ENCODE measurements at regions not wholly inside any gene's neighbourhood (a gene's known extent, or its start where the extent isn't known, plus 50 kb on each side); places are given as distances from the start of the nearest gene placed in this dataset.
A peak's percentile ranks its signal among the peaks of the same experiment; 100 is the strongest.
"Not testable (repeated sequence)": the region's sequence is repeated elsewhere in the genome, so short reads cannot be mapped to it uniquely, and the experiment has no call there.

- not testable (repeated sequence) for H2BK12ac ChIP-seq (ENCODE audit: low read length); H3K9me3 ChIP-seq (replicated peaks in 1 of 2; ENCODE audit: control insufficient read depth in 2 of 2, insufficient read depth in 1 of 2, low read depth in 1 of 2, low read length in 2 of 2); H3K9ac ChIP-seq (ENCODE audit: low read depth, low read length, poor library complexity); H3K18ac ChIP-seq (ENCODE audit: low read length); H2AK5ac ChIP-seq (ENCODE audit: low read depth, low read length); H2BK5ac ChIP-seq (ENCODE audit: low read length); H2BK120ac ChIP-seq (ENCODE audit: low read depth, low read length); H3K36me3 ChIP-seq (replicated peaks in 1 of 2; ENCODE audit: control insufficient read depth in 2 of 2, insufficient read depth in 2 of 2, low read length in 2 of 2); H3K14ac ChIP-seq (ENCODE audit: low read length); H3K23ac ChIP-seq (ENCODE audit: low read depth, low read length, poor library complexity); H2BK15ac ChIP-seq (ENCODE audit: low read length); H3K79me1 ChIP-seq (ENCODE audit: low read depth, low read length); H3K27ac ChIP-seq (replicated peaks; ENCODE audit: low read length); H3K4me2 ChIP-seq (ENCODE audit: insufficient read depth, low read length, poor library complexity, severe bottlenecking); H3K4ac ChIP-seq (ENCODE audit: low read length); H4K91ac ChIP-seq (ENCODE audit: low read depth, low read length, poor library complexity); H2AFZ ChIP-seq (ENCODE audit: low read length); H4K8ac ChIP-seq (ENCODE audit: low read depth, low read length); H3K4me3 ChIP-seq (ENCODE audit: low read length in 2 of 2); H3K4me1 ChIP-seq (ENCODE audit: control insufficient read depth in 2 of 2, insufficient read depth in 1 of 2, low read depth in 1 of 2, low read length in 2 of 2); DNase-seq (ENCODE audit: low spot score)
- WGBS, 2 donors (ENCODE audit: extremely low coverage in 2 of 2, insufficient read length in 2 of 2, insufficient replicate concordance in 1 of 2), result no CpG with 5 or more reads among the region's 12 CpGs
- H3K27me3 ChIP-seq (ENCODE audit: control insufficient read depth in 3 of 3, insufficient read depth in 3 of 3, low read depth in 1 of 3, low read length in 3 of 3), result peaks cover 0 to 30% (median 0%) of the 10 kb centered on the region in 3 experiments
Measured at GRCh38 chr17:77562361-77562760, 396.1 kb upstream of the TNRC6C start.

GRCh38 chr17:77563439-77564102 is 394.9 kb upstream of the TNRC6C start:
- peaks cover 0 to 25% (median 0%) of the 10 kb centered on the region in 3 experiments for H3K27me3 ChIP-seq (ENCODE audit: control insufficient read depth in 3 of 3, insufficient read depth in 3 of 3, low read depth in 1 of 3, low read length in 3 of 3)

GRCh38 chr17:77564278-77564920 is 394.1 kb upstream of the TNRC6C start:
- Histone ChIP-seq H3K4me2 (ENCODE audit: insufficient read depth, low read length, poor library complexity, severe bottlenecking) (no peak overlapping the region), H3K14ac (ENCODE audit: low read length) (no peak overlapping the region), H2AFZ (ENCODE audit: low read length) (no peak overlapping the region), H3K9me3 (replicated peaks in 1 of 2; ENCODE audit: control insufficient read depth in 2 of 2, insufficient read depth in 1 of 2, low read depth in 1 of 2, low read length in 2 of 2) (peaks cover 0 to 2% of the 10 kb centered on the region in 2 donors), H3K36me3 (replicated peaks in 1 of 2; ENCODE audit: control insufficient read depth in 2 of 2, insufficient read depth in 2 of 2, low read length in 2 of 2) (peaks cover 0 to 4% of the 10 kb centered on the region in 2 donors), H3K27ac (replicated peaks; ENCODE audit: low read length) (no peak overlapping the region), H2AK5ac (ENCODE audit: low read depth, low read length) (peak overlapping the region; percentile 80), H3K27me3 (ENCODE audit: control insufficient read depth in 3 of 3, insufficient read depth in 3 of 3, low read depth in 1 of 3, low read length in 3 of 3) (peaks cover 0 to 18% (median 0%) of the 10 kb centered on the region in 3 experiments), H2BK5ac (ENCODE audit: low read length) (no peak overlapping the region), H3K9ac (ENCODE audit: low read depth, low read length, poor library complexity) (no peak overlapping the region), H3K23ac (ENCODE audit: low read depth, low read length, poor library complexity) (peak overlapping the region; percentile 21), H2BK12ac (ENCODE audit: low read length) (no peak overlapping the region), H4K91ac (ENCODE audit: low read depth, low read length, poor library complexity) (no peak overlapping the region), H2BK120ac (ENCODE audit: low read depth, low read length) (peak overlapping the region; percentile 75), H3K79me1 (ENCODE audit: low read depth, low read length) (no peaks in the 10 kb centered on the region), H3K18ac (ENCODE audit: low read length) (peak overlapping the region; percentile 53), H3K4me1 (ENCODE audit: control insufficient read depth in 2 of 2, insufficient read depth in 1 of 2, low read depth in 1 of 2, low read length in 2 of 2) (no peaks in the 10 kb centered on the region), H3K4ac (ENCODE audit: low read length) (no peak overlapping the region), H3K4me3 (ENCODE audit: low read length in 2 of 2) (no peak overlapping the region), H4K8ac (ENCODE audit: low read depth, low read length) (no peak overlapping the region), H2BK15ac (ENCODE audit: low read length) (no peak overlapping the region)
- no CpG with 5 or more reads among the region's 13 CpGs for WGBS, 2 donors (ENCODE audit: extremely low coverage in 2 of 2, insufficient read length in 2 of 2, insufficient replicate concordance in 1 of 2)
- no peak for DNase-seq (ENCODE audit: low spot score)

More at GRCh38 chr17:77563439-77564102, 394.9 kb upstream of the TNRC6C start:
- Histone ChIP-seq H2BK5ac (ENCODE audit: low read length) (no peak overlapping the region), H2AK5ac (ENCODE audit: low read depth, low read length) (peak overlapping the region; percentile 80), H4K8ac (ENCODE audit: low read depth, low read length) (no peak overlapping the region), H3K9me3 (replicated peaks in 1 of 2; ENCODE audit: control insufficient read depth in 2 of 2, insufficient read depth in 1 of 2, low read depth in 1 of 2, low read length in 2 of 2) (peaks cover 0 to 2% of the 10 kb centered on the region in 2 donors), H3K4me2 (ENCODE audit: insufficient read depth, low read length, poor library complexity, severe bottlenecking) (no peak overlapping the region), H2AFZ (ENCODE audit: low read length) (no peak overlapping the region), H3K36me3 (replicated peaks in 1 of 2; ENCODE audit: control insufficient read depth in 2 of 2, insufficient read depth in 2 of 2, low read length in 2 of 2) (peaks cover 0 to 4% of the 10 kb centered on the region in 2 donors), H3K79me1 (ENCODE audit: low read depth, low read length) (no peaks in the 10 kb centered on the region), H3K4me3 (ENCODE audit: low read length in 2 of 2) (no peak overlapping the region), H3K4ac (ENCODE audit: low read length) (no peak overlapping the region), H3K4me1 (ENCODE audit: control insufficient read depth in 2 of 2, insufficient read depth in 1 of 2, low read depth in 1 of 2, low read length in 2 of 2) (peaks cover 0 to 3% of the 10 kb centered on the region in 2 donors), H3K23ac (ENCODE audit: low read depth, low read length, poor library complexity) (no peak overlapping the region), H3K14ac (ENCODE audit: low read length) (no peak overlapping the region), H4K91ac (ENCODE audit: low read depth, low read length, poor library complexity) (no peak overlapping the region), H3K9ac (ENCODE audit: low read depth, low read length, poor library complexity) (peak overlapping the region; percentile 50), H2BK120ac (ENCODE audit: low read depth, low read length) (peak overlapping the region; percentile 75), H3K18ac (ENCODE audit: low read length) (peak overlapping the region; percentile 50), H3K27ac (replicated peaks; ENCODE audit: low read length) (no peak overlapping the region), H2BK12ac (ENCODE audit: low read length) (no peak overlapping the region), H2BK15ac (ENCODE audit: low read length) (no peak overlapping the region)
- WGBS, 2 donors (ENCODE audit: extremely low coverage in 2 of 2, insufficient read length in 2 of 2, insufficient replicate concordance in 1 of 2), result no CpG with 5 or more reads among the region's 7 CpGs
- no peak for DNase-seq (ENCODE audit: low spot score)

DNA sequence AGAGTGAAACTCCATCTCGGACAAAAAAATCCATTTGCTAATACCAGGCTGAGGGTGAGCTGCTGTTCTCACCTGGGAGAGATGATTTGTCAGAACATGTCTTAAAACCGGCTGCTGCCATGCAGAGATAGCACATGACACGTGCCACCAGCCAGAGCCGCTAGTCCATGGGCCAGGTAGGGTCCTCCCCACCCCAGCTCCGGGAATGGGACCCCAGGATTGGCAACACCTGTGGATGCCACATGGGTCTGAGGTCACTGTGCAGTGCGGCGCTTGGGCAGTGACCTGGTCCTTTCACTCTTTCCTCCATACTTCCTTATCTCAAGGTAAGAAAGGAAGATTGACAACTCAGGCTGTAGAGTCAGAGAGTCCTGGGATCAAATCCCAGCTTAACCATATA is 393.3 kb upstream of the TNRC6C start:
- no CpG with 5 or more reads among the region's 7 CpGs for WGBS, 2 donors (ENCODE audit: extremely low coverage in 2 of 2, insufficient read length in 2 of 2, insufficient replicate concordance in 1 of 2)
- no peak overlapping the region for H4K8ac ChIP-seq (ENCODE audit: low read depth, low read length)

More for the DNA sequence above, 393.3 kb upstream of the TNRC6C start:
- Histone ChIP-seq H2BK120ac (ENCODE audit: low read depth, low read length) (no peak overlapping the region), H3K27me3 (ENCODE audit: control insufficient read depth in 3 of 3, insufficient read depth in 3 of 3, low read depth in 1 of 3, low read length in 3 of 3) (peaks cover 0 to 11% (median 0%) of the 10 kb centered on the region in 3 experiments), H3K4me1 (ENCODE audit: control insufficient read depth in 2 of 2, insufficient read depth in 1 of 2, low read depth in 1 of 2, low read length in 2 of 2) (peaks cover under 1 to 2% of the 10 kb centered on the region in 2 donors), H2BK5ac (ENCODE audit: low read length) (no peak overlapping the region), H3K23ac (ENCODE audit: low read depth, low read length, poor library complexity) (no peak overlapping the region), H3K18ac (ENCODE audit: low read length) (no peak overlapping the region), H2AFZ (ENCODE audit: low read length) (no peak overlapping the region), H3K9me3 (replicated peaks in 1 of 2; ENCODE audit: control insufficient read depth in 2 of 2, insufficient read depth in 1 of 2, low read depth in 1 of 2, low read length in 2 of 2) (peaks cover 0 to 2% of the 10 kb centered on the region in 2 donors), H3K4me2 (ENCODE audit: insufficient read depth, low read length, poor library complexity, severe bottlenecking) (no peak overlapping the region), H3K36me3 (replicated peaks in 1 of 2; ENCODE audit: control insufficient read depth in 2 of 2, insufficient read depth in 2 of 2, low read length in 2 of 2) (peaks cover 0 to 4% of the 10 kb centered on the region in 2 donors), H3K27ac (replicated peaks; ENCODE audit: low read length) (no peak overlapping the region), H4K91ac (ENCODE audit: low read depth, low read length, poor library complexity) (no peak overlapping the region), H3K4me3 (ENCODE audit: low read length in 2 of 2) (no peak overlapping the region), H3K4ac (ENCODE audit: low read length) (no peak overlapping the region), H3K9ac (ENCODE audit: low read depth, low read length, poor library complexity) (no peak overlapping the region), H2BK15ac (ENCODE audit: low read length) (no peak overlapping the region), H2BK12ac (ENCODE audit: low read length) (no peak overlapping the region), H2AK5ac (ENCODE audit: low read depth, low read length) (peak overlapping the region; percentile 29), H3K79me1 (ENCODE audit: low read depth, low read length) (no peaks in the 10 kb centered on the region), H3K14ac (ENCODE audit: low read length) (no peak overlapping the region)
- DNase-seq (ENCODE audit: low spot score), result no peak
